Neural cell (in vitro differentiated cells): ENCODE measurements at regions not wholly inside any gene's neighbourhood (a gene's known extent, or its start where the extent isn't known, plus 50 kb on each side); places are given as distances from the start of the nearest gene placed in this dataset.

Experiments used
- CTCF ChIP-seq: fragments of 450-650 bp; IDR thresholded peaks from 2 replicates; pipeline ENCODE4 v1.5.1; 2014; ENCODE audit warnings: antibody characterized with exemption, mild to moderate bottlenecking, moderate library complexity; ENCODE audit not compliant: poor library complexity, severe bottlenecking
- EP300 ChIP-seq: fragments of 450-650 bp; conservative IDR thresholded peaks from 2 replicates; pipeline ENCODE4 v1.6.1; 2014; ENCODE audit warnings: antibody characterized with exemption, mild to moderate bottlenecking, moderate library complexity; ENCODE audit not compliant: poor library complexity, severe bottlenecking

GRCh38 chr2:2719781-2720180 is 388.7 kb upstream of the MYT1L start:
- TF ChIP-seq CTCF (no peak), EP300 (no peak)
